Midbrain (tissue), 1 donor: ENCODE measurements at regions not wholly inside any gene's neighbourhood (a gene's known extent, or its start where the extent isn't known, plus 50 kb on each side); places are given as distances from the start of the nearest gene placed in this dataset.
"Not testable (repeated sequence)": the region's sequence is repeated elsewhere in the genome, so short reads cannot be mapped to it uniquely, and the experiment has no call there.

Source experiments
- DNase-seq: peaks from one replicate; lab custom pipeline; 2025; lab: John Stamatoyannopoulos, UW

DNA sequence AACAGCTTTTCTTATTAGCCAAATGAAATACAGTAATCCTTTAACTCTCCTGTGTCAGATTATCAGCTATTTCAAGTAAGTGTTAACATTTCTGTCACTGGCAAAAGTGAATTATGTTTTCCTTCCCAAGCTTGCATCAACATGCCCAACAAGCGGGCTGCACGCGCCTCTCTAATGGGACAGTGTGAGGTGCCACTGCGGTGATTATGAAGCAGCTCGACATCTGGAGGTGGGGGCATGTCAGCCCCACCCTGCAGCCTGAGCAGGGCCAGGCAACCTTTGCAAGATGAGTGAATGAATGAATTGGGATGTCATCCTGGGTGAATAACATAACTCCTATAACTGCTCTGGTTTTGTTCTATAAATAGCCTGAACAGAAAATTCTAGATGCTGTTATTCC is 301.4 kb downstream of the ZNF326 start:
- no peak for DNase-seq

DNA sequence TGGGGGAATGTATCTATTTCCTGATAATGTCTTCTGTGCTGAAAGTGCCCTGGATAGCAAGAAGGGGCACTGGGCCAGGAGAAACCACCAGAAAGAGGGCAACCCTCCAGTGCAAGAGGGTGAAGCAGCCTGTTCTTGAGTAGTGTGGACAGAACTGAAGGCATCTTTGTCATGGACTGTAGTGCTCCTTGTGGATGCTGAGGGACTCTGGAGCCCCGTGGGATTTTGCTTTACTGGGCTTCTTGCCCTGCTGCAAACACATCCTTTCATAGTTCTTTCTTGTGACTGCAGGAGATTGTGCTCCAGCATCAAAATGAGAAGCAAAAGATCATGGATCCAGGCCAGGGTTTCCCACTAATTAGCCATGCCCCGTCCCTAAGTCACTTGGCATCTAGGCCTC is 300.6 kb downstream of the ZNF326 start:
- peak; percentile 44 for DNase-seq

DNA sequence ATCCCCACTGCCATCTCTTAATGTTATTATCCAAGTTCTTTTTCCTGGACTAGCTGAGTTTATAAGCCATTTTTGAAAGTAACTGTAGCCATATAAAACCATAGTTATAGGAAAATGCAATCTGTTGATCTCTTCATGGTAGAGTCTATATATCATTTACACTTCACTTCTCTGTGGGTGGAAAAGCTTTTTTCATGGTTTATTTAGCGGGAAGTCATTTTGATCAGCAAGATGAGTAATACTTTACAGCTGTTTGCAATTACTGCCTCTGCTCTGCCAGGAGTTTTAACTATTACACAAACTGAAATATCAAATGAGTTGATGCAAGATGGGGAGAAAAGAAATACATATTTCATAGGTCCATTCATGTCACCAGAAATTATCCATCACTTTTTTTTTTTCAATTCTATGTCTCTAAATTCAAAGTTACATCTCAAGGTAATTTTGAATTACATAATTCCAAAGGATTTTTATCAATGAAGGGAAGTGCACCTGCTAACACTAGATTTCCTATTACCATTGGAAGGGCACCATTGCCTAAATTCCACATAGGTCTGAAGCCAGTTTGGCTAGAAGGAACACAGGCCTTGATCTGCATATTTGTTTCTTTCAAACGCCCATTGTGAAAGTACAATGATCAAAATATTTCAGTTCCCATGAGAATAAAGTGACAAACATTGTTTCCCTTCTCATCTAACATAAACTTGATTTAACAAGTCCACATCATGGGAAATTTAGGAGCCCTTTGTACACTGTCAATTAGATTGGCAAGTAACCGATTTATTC is 296.7 kb downstream of the ZNF326 start:
- DNase-seq: no peak

DNA sequence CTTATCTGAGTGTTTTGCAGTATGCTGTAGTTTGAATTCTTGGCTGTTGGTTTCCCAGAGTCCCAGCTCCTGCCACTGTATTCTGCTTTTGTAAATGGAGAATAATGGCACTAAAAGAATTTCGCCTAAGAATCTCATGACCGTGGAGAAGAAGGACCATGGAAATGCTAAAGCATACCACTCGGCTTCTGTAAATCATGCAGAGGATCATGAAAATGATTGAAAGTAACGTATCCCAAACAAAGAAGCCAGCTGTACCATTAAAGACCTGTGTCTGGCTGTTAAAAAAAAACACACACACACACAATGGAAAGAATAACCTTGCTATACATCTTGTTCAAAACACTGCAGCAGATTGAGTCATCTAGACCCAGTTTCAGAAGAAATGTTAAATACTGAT is 287.9 kb downstream of the ZNF326 start:
- no peak for DNase-seq

DNA sequence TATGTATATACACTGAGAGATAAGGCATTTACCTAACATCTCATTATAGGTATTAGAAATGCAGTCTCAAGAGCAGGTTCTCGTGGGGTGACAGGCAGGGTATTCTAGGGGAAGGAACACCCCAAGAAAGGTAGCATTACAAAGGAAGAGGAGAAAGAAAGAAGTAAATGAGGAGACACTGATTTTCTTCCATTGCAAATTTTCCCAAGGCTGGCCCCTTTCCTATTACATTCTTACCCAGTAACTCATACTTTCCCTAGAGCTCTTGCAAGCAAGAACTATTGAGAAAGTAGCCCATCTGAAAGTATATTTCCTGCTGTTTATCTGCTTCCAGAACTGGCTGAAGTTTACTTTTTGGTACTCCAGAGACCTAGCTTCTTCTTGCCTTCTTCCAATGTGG is 287.0 kb downstream of the ZNF326 start:
- not testable (repeated sequence) for DNase-seq

DNA sequence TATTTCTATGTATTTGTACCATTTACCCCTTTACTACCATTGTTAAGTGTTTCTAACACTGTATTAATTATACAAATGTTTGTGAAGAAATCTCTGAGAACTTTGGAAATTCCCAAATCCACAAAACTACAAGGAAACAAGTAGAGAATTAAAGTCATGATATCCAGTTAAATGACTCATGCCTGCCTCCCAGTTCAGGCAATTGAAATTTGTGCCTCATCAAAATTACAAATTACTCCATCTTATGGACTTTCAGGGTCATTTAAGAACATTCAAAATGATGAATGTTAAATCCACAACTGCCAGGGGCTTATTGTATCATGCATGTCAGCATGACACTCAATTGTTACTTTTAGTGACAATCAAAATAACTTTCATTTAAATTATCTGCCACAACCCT is 282.4 kb downstream of the ZNF326 start:
- DNase-seq: no peak

DNA sequence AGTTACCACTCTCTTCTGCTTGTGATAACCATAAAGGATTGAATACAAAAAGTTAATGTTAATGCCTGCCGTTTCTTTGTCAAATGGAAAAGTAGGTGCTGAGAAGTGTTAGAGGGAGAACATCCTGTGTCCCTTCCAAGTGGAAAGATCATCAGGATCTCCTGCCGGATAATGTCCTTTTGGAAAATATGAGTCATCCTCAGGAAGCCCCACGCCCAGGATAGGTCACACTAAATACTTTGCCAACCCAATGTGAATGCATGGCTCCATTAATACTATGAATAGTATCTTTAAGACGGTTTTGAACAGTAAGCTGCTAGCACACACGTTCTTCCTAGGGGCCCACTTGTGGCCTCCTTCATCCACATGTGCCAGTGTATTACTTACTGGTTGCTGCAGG is 279.5 kb downstream of the ZNF326 start:
- no peak for DNase-seq

DNA sequence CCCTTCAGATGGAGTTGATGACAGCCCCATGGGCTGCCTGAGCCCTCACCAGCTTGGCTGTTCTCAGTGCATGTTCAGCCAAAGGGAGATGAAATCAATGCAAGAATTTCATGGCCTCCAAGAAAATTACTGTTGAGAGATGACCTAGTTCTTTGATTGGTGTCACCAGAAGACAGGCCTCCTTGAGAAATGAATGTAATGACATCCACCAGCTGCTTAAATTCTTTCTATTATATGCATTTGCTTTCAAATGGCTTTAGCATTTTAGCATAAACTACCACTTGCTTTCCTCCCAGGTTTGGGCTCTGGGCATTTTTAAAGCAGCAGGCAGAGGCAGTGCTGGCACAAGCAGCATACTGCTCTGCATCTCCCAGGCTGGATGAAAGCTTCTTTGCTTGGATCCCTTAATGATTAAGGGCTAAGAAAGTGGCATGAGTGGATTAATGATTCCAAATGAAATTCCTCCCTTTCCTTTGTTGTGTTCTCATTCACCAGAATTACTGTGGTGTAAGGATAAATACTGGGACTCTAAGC is 278.4 kb downstream of the ZNF326 start:
- DNase-seq: no peak

DNA sequence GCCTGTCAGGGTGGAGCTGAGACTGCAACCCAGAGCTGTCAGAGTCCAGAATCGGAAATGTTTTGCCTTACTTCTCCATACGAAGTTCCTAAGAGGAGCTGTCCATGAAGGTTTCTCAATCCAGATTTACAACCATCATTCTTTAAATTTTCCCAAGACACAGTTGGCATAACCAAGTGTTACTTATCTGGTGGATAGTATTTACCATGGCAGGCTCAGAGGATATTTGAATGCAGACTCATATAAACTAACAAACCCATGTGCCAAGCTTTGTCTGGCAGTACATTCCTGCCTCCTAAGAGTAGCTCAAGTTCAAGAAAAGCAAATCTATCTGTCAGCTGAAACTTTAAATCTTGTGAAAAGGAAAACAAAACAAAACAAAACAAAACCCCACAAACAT is 267.9 kb downstream of the ZNF326 start:
- no peak for DNase-seq

DNA sequence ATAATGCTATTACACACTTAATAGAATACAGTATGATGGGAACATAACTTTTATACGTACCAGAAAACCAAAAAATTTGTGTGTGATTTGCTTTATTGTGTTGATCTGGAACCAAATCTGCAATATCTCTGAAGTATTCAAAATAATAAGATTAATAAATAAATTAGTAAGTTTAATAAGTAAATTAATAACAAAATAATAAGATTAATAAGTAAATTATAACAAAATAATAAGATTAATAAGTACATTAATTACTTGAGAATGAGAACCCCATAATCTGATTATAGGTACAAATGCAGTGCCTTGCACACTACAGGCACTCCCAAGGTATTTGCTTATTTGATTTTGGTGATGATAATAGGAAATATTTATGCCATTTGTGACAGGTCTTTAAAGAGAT is 267.4 kb downstream of the ZNF326 start:
- DNase-seq: no peak

DNA sequence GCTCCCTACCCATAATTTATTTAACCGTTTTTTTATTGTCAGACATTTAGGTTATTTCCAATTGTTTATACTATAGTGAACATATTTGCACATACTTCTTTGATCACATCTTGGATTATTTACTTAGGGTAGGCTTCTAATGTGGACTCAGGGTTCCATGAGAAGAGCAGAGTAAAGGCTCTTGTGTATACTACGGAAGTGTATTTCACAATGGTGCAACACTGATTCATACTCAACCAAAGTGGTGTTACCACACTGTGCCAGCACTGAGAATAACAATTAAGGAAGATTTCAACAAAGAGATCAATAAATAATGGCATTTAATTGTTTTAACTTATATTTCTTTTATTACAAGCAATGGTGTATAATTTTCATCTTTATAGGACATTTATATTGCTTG is 251.2 kb downstream of the ZNF326 start:
- DNase-seq: no peak

DNA sequence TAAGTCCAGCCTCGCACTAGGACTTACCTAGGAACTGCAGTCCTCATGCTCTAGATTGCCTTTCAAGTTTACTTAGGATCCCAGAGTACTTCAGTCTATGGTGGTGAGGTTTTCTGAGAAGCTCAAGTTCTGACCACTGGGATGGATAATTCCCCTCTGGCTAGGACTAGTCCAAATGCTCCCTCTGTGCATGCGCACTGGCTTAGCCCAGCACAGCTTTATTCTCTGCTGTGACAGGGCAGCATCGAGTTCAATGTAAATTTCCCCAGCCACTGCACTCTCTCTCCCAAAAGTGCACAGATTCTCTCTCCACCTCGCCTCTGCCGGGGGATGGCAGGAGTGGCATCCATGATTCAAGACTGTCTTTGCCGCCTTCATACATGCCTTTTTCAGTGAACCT is 241.6 kb downstream of the ZNF326 start:
- DNase-seq: no peak

DNA sequence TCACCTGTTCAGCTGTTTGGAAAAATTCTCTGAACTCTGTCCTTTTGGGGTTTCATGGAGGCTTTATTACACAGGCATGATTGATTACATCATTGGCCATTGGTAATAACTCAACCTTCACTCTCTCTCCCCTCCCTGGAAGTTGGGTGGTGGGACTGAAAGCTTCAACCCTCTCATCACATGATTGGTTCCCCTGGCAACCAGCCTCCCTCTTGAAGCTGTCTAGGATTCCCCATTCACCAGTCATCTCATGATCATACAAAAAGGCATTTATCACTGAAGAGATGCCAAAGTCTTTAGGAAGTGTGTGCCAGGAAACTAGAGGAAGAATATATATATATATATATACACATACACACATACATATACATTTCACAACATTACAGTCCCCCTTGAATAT is 228.5 kb downstream of the ZNF326 start:
- DNase-seq: no peak

DNA sequence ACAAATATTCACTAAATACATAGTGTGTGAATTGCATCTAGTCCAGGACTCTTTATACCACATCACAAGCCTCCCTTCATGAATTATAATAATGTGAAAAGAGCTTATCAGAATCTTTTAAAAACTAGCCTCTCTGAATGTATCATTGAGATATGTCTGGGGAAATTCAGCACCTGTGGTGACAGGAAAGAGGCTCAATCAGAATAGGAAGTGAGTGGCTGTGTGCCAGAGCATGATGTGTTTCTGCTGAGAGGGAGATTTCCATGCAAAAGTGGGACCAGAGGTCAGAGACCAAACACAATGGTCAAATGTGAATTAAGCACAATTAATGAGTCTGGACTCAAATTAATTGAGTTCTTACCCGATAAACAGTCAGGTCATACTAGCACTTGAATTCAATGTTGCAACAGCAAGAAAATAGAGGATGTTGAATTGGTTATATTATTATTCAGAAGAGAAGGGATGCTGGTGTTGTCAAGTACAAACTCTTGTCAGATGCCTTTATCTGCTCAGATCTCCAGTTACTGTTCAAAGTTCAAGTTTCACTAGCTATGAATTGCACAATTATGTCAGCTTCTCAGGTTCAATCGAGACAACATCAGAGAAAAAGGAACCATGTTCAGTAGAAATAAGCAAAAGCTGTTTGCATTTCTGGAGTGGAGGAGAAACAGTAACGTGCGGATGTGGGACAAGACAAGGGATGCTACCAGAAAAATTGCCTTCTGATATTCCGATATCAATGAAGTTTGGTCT is 226.2 kb downstream of the ZNF326 start:
- DNase-seq: no peak

DNA sequence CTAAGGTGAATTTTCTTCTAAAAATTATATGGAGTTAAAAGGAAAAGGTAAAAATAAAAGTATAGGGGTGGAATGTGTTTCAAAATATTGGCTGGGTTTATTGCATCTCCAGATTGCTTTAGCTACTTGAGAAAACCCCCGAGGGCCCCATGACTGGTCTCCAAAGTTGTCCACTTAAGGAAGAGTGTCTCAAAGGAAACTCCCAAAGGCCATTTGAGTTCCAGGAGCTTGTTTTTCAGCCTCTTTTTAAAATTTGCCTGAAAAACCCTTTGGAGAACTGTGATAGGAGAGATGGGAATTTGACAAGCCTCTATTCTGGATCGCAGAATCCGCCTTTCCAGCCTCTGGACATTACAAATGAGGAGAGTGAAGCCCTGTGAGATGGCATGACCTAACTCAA is 225.6 kb downstream of the ZNF326 start:
- no peak for DNase-seq

DNA sequence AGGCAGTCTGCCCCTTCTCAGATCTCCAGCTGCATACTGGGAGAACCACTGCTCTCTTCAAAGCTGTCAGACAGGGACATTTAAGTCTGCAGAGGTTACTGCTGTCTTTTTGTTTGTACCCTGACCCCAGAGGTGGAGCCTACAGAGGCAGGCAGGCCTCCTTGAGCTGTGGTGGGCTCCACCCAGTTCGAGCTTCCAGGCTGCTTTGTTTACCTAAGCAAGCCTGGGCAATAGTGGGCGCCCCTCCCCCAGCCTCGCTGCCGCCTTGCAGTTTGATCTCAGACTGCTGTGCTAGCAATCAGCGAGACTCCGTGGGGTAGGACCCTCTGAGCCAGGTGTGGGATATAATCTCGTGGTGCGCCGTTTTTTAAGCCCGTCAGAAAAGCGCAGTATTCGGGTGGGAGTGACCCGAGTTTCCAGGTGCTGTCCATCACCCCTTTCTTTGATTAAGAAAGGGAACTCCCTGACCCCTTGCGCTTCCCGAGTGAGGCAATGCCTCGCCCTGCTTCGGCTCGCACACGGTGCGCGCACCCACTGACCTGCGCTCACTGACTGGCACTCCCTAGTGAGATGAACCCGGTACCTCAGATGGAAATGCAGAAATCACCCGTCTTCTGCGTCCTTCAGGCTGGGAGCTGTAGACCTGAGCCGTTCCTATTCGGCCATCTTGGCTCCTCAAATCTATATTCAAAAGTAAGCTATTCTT is 224.4 kb downstream of the ZNF326 start:
- DNase-seq: not testable (repeated sequence)

DNA sequence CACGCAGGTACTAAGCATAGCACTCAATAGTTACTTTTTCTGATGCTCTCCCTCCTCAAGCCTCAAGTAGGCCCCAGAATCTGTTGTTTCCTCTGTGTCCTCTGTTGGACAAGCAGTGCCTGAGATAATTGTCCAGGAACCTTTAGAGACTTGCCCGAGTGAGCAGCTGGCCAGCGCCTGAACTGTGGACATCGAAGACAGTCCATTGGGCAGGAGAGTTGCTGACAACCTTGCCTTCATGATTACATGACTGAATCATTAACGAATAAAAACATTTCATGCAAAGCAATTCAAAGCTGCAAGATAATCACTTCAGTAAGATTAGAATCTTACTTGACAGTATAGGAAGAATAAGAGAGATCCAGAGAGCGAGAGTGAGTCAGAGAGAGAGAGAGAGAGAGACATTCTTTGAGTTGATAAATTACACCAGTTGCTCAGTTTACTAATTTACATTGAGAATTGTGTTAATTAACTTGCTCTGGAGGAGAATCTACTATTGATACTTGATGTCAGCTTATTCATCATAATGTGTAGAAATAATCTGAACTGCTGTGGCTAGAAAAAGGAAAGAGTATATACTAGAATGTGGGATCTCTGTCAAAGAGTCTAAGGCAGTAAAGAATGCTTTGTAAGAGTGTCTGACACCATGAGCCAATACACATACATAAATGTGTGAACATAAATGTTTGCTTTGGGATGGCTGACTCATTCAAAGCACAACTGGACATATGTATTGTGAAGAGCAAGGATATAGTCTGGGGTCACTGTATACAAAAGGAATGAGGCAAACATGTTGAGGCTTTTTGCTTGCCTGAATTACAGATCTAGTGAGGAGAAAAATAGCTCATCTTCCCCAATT is 216.0 kb downstream of the ZNF326 start:
- no peak for DNase-seq

DNA sequence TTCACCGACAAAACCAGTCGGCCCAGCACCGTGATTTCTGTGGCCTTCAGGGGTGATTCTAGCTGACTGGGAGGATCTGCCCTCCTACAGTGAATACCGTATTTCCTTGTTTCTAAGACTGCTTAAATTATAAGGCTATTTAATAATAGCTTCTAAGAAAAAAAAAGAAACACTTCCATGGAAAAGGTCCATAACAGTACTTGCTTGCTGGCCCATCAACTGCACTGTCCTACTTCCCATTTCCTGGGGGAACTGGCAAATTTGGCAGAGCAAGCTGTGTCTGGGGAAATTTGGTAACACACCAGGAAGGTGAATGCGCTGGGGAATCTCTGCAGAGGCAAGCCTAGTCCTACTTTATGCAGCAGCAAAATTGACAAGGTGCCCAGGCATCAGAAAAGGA is 214.0 kb downstream of the ZNF326 start:
- no peak for DNase-seq

DNA sequence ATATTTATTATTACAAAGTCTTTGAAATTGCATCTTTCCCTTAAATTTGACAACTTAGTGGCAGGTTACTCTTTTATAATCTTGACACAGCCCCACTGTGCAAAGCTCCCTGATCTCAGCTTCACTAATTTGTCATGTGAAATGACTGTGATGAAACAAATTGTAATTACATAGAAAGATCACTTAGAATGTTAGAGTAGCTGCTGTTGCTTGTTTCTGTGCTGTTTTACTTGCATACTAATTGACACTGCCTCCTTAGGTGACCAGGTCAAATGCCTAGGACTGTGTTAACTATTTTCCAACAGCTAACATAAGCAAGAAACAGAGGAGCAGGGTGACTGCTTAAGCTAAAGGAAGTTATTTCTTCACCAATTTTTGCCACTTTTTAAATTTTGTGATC is 211.3 kb downstream of the ZNF326 start:
- DNase-seq: no peak

DNA sequence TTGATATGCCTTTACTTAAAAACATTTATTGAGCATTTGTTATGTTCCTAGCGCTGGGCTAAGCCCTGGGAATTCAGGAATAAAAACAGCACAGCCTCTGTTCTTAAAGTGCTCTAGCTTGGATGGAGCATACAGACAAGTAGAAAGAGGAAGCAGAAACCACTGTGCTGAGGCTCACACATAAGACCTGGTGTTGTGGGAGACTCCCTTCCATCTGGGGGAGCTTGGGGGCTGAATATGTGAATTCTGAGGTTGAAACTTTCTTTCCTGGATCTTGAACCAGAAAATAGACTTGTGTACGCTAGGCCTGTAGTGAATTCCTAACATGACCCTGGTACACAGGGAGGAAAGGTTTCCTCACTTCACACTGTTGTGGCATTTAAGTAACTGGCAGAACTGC is 209.9 kb downstream of the ZNF326 start:
- DNase-seq: no peak

DNA sequence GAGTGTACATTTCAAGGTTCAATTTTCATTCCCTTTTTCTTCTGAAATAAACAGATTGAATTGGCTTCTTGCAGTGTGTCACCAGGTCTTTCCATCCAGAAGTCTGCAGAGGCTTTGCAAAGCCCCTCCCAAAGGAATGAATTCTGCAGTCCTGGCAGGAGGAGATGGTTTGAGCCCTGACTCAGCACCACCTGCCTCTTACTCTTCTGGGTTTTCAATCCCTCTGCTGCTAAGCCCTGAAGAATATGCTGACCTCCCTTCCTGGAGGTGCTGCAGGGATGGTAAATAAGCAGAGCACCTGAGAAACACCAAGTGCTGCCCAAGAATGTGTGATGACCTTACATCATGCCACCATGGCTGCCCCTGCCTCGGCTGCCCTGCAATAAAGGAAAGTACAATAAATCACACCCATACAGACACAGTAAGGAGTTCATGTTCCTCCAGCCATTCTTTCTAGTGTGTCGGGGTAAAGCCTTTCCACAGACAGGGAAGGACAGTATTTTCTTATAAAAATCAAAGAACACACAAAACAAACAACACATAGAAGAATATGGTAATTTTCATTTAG is 209.2 kb downstream of the ZNF326 start:
- no peak for DNase-seq
